ENCODE measurements at regions not wholly inside any gene's neighbourhood (a gene's known extent, or its start where the extent isn't known, plus 50 kb on each side); places are given as distances from the start of the nearest gene placed in this dataset.

DNA sequence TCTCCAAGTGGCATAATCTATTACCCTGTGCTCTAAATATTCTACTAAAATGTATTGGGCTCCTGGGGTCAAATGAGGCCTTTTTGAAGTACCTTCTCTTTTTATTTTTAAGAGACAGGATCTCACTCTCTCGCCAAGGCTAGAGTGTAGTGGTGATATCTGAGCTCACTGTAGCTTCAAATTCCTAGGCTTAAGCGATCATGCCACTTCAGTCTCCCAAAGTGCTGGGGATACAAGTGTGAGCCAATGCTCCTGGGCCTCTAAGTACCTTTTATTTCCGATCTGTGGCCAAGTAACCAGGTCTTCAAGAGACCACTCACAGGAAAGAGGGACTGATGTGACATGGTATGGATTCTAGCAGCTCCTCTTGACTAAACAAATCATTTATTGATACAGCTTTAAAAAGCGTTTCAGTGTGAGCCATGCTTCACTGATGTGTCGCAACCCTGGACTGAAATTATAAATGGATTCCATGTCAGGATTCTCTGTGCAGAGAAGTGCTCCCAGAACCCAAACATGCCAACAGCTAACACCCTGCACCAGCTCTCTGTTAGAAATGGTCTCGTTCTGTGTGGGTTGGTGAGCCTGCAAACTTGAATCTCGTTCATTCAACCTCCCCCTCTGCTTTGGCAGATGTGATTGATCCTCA is 477.8 kb downstream of the HINT1 start:
- Mint-ChIP-seq H3K27ac (ENCODE audit: unreplicated experiment) (no peak overlapping the region), H3K4me3 (no peak overlapping the region), H3K27me3 (ENCODE audit: low read depth) (no peaks in the 10 kb centered on the region), H3K9me3 (no peaks in the 10 kb centered on the region), H3K36me3 (ENCODE audit: low read depth) (no peaks in the 10 kb centered on the region), H3K4me1 (no peaks in the 10 kb centered on the region)
- TF ChIP-seq, protein P1, sequence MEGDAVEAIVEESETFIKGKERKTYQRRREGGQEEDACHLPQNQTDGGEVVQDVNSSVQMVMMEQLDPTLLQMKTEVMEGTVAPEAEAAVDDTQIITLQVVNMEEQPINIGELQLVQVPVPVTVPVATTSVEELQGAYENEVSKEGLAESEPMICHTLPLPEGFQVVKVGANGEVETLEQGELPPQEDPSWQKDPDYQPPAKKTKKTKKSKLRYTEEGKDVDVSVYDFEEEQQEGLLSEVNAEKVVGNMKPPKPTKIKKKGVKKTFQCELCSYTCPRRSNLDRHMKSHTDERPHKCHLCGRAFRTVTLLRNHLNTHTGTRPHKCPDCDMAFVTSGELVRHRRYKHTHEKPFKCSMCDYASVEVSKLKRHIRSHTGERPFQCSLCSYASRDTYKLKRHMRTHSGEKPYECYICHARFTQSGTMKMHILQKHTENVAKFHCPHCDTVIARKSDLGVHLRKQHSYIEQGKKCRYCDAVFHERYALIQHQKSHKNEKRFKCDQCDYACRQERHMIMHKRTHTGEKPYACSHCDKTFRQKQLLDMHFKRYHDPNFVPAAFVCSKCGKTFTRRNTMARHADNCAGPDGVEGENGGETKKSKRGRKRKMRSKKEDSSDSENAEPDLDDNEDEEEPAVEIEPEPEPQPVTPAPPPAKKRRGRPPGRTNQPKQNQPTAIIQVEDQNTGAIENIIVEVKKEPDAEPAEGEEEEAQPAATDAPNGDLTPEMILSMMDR (conservative IDR thresholded peaks at IDR 0.05), result no peak
- no peak for DNase-seq (ENCODE audit: low read depth, low spot score)

DNA sequence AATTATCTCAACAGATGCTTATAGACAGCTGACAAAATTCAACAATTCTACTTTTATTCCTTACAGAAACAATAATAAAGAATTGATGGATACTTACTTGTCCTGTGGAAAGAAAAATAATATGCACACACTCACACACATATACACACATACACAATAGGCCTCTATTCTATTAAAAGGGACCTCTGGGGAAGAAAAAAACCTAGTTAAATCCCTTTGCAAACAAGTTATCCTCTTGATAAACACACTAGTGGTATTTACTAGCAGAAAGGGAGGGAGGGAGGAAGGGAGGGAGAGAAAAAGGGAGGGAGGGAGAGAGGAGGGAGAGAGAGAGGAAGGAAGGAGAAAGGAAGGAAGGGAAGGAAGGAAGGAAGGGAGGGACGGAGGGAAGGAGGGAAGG is 486.4 kb downstream of the HINT1 start:
- peaks cover 3% of the 10 kb centered on the region for H3K9me3 Mint-ChIP-seq
- no peaks in the 10 kb centered on the region for H3K36me3 Mint-ChIP-seq (ENCODE audit: low read depth)
- H3K4me3 Mint-ChIP-seq, result no peak overlapping the region
- H3K27ac Mint-ChIP-seq (ENCODE audit: unreplicated experiment), result no peak overlapping the region
- H3K27me3 Mint-ChIP-seq (ENCODE audit: low read depth), result no peaks in the 10 kb centered on the region
- DNase-seq (ENCODE audit: low read depth, low spot score), result no peak
- TF ChIP-seq, protein P1 (conservative IDR thresholded peaks at IDR 0.05), result no peak
- H3K4me1 Mint-ChIP-seq, result no peaks in the 10 kb centered on the region

DNA sequence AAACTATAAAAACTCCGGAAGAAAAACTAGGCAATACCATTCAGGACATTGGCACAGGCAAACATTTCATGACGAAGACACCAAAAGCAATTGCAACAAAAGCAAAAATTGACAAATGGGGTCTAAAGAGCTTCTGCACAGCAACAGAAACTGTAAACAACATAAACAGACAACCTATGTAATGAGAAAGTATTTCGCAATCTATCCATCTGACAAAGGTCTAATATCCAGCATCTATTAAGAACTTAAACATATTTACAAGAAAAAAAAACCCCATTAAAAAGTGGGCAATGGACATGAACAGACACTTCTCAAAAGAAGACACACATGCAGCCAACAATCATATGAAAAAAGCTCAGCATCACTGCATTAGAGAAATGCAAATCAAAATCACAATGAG is 498.6 kb downstream of the HINT1 start:
- TF ChIP-seq, protein P1 (conservative IDR thresholded peaks at IDR 0.05), result no peak
- Mint-ChIP-seq H3K4me3 (no peak overlapping the region), H3K27ac (ENCODE audit: unreplicated experiment) (no peak overlapping the region), H3K27me3 (ENCODE audit: low read depth) (no peaks in the 10 kb centered on the region), H3K36me3 (ENCODE audit: low read depth) (no peaks in the 10 kb centered on the region), H3K9me3 (no peaks in the 10 kb centered on the region), H3K4me1 (no peaks in the 10 kb centered on the region)
- DNase-seq (ENCODE audit: low read depth, low spot score), result no peak

DNA sequence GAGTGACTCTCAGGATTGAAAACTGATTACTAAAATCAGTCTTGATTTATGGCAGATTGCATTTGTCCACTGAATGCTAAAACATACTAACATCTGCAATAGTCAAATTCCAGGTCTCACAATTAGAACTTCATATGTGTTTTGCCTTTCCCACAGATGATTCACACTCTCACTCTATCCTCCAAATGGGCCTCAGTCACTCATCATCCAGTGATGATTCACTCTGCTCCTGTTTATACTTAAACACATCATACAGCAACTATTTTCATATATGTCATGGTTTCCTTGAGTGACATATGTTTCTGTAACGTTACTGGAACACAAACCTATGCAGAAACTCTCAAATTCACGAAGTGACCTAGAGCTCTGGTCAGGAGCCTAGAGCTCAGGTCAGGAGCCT is 512.9 kb downstream of the HINT1 start:
- TF ChIP-seq, protein P1 (conservative IDR thresholded peaks at IDR 0.05), result no peak
- no peak overlapping the region for H3K4me3 Mint-ChIP-seq
- no peaks in the 10 kb centered on the region for H3K27me3 Mint-ChIP-seq (ENCODE audit: low read depth)
- H3K9me3 Mint-ChIP-seq, result no peaks in the 10 kb centered on the region
- DNase-seq (ENCODE audit: low read depth, low spot score), result no peak
- H3K36me3 Mint-ChIP-seq (ENCODE audit: low read depth), result no peaks in the 10 kb centered on the region
- H3K4me1 Mint-ChIP-seq, result no peaks in the 10 kb centered on the region
- H3K27ac Mint-ChIP-seq (ENCODE audit: unreplicated experiment), result no peak overlapping the region

DNA sequence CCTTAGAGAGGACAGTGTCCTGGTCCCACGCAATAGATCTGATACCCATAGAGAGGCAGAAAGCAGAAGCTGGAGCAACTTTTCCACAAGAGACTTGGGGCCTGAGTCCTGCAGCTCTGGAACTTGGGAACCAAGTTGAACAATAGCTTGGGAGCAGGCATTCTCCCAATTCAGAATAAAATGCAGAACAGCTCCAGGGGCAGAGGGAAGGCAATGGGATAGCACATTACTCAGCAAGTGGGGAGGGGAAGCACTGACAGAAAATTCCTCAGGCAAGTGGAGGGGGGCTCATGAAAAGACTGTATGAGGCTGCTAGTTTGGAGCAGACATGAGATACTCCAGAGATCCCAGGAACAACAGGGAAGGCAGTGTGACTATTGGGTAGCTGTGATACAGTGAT is 513.6 kb downstream of the HINT1 start:
- Mint-ChIP-seq H3K4me3 (no peak overlapping the region), H3K27ac (ENCODE audit: unreplicated experiment) (no peak overlapping the region), H3K27me3 (ENCODE audit: low read depth) (no peaks in the 10 kb centered on the region), H3K36me3 (ENCODE audit: low read depth) (no peaks in the 10 kb centered on the region), H3K4me1 (no peaks in the 10 kb centered on the region), H3K9me3 (no peaks in the 10 kb centered on the region)
- TF ChIP-seq, protein P1 (conservative IDR thresholded peaks at IDR 0.05), result no peak
- no peak for DNase-seq (ENCODE audit: low read depth, low spot score)
